ENCODE measurements at regions not wholly inside any gene's neighbourhood (a gene's known extent, or its start where the extent isn't known, plus 50 kb on each side); places are given as distances from the start of the nearest gene placed in this dataset.

DNA sequence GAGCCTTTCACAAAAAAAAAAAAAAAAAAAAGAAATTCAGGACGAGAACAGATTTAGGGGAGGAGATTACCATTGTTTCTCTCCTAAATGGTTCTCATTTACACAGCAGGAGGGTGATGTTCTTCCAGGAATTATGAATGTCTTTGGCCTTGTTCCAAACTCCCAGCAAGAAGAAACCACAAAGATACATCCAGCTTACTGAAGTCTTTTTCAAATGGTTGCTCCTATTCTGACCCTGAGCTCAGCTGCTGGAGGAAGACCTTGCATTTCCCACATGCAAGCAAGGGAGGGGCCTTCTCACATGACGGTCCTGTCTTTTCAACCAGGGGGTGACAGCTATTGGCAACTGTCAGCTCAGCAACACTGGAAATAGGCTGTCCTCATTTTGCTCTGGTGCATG lies 203.0 kb upstream of the VLDLR start:
- TF ChIP-seq POLR2A (IDR thresholded peaks at IDR 0.05) = no peak
- TF ChIP-seq, protein P1, sequence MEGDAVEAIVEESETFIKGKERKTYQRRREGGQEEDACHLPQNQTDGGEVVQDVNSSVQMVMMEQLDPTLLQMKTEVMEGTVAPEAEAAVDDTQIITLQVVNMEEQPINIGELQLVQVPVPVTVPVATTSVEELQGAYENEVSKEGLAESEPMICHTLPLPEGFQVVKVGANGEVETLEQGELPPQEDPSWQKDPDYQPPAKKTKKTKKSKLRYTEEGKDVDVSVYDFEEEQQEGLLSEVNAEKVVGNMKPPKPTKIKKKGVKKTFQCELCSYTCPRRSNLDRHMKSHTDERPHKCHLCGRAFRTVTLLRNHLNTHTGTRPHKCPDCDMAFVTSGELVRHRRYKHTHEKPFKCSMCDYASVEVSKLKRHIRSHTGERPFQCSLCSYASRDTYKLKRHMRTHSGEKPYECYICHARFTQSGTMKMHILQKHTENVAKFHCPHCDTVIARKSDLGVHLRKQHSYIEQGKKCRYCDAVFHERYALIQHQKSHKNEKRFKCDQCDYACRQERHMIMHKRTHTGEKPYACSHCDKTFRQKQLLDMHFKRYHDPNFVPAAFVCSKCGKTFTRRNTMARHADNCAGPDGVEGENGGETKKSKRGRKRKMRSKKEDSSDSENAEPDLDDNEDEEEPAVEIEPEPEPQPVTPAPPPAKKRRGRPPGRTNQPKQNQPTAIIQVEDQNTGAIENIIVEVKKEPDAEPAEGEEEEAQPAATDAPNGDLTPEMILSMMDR (IDR thresholded peaks at IDR 0.05) = no peak
